ENCODE measurements at regions not wholly inside any gene's neighbourhood (a gene's known extent, or its start where the extent isn't known, plus 50 kb on each side); places are given as distances from the start of the nearest gene placed in this dataset.

GRCh38 chr4:30863021-30863420, 142.9 kb downstream of the PCDH7 start:
- no peak overlapping the region for H3K9ac ChIP-seq (ENCODE audit: low read depth, low read length, poor library complexity, severe bottlenecking)
- no peaks in the 10 kb centered on the region for H3K27me3 ChIP-seq (ENCODE audit: insufficient read depth, low read length, poor library complexity, severe bottlenecking)
- H3K9me2 ChIP-seq (replicated peaks; ENCODE audit: low read depth, low read length), result no peaks in the 10 kb centered on the region
- H2AFZ ChIP-seq (ENCODE audit: low read length), result no peak overlapping the region
- H3K4me3 ChIP-seq (ENCODE audit: low read length, poor library complexity, severe bottlenecking), result no peak overlapping the region
- H3F3A ChIP-seq (ENCODE audit: low read depth), result no peaks in the 10 kb centered on the region
- H3K4me2 ChIP-seq (ENCODE audit: low read depth, low read length, poor library complexity, severe bottlenecking), result no peak overlapping the region
- no peaks in the 10 kb centered on the region for H3K79me2 ChIP-seq (ENCODE audit: insufficient read depth, low read length)
- H4K20me1 ChIP-seq (ENCODE audit: insufficient read depth, low read length, poor library complexity, severe bottlenecking), result no peaks in the 10 kb centered on the region
- H3K9me3 ChIP-seq (ENCODE audit: insufficient read depth, low read depth, low read length), result no peaks in the 10 kb centered on the region
- no peak for TF ChIP-seq EZH2phosphoT487 (IDR thresholded peaks at IDR 0.05; ENCODE audit: borderline replicate concordance)
- TF ChIP-seq CTCF (conservative IDR thresholded peaks at IDR 0.05; ENCODE audit: low read length), result no peak
- no peaks in the 10 kb centered on the region for H3K4me1 ChIP-seq (ENCODE audit: insufficient read depth, low read length, poor library complexity, severe bottlenecking)
- H3K36me3 ChIP-seq (ENCODE audit: insufficient read depth, low read length), result no peaks in the 10 kb centered on the region

GRCh38 chr4:30865691-30866090, 145.5 kb downstream of the PCDH7 start:
- H3K27me3 ChIP-seq (ENCODE audit: insufficient read depth, low read length, poor library complexity, severe bottlenecking), result no peaks in the 10 kb centered on the region
- H3K4me2 ChIP-seq (ENCODE audit: low read depth, low read length, poor library complexity, severe bottlenecking), result no peak overlapping the region
- TF ChIP-seq CTCF (conservative IDR thresholded peaks at IDR 0.05; ENCODE audit: low read length) (no peak), EZH2phosphoT487 (IDR thresholded peaks at IDR 0.05; ENCODE audit: borderline replicate concordance) (no peak)
- H4K20me1 ChIP-seq (ENCODE audit: insufficient read depth, low read length, poor library complexity, severe bottlenecking), result no peaks in the 10 kb centered on the region
- H3K36me3 ChIP-seq (ENCODE audit: insufficient read depth, low read length), result no peaks in the 10 kb centered on the region
- no peaks in the 10 kb centered on the region for H3K4me1 ChIP-seq (ENCODE audit: insufficient read depth, low read length, poor library complexity, severe bottlenecking)
- H3K4me3 ChIP-seq (ENCODE audit: low read length, poor library complexity, severe bottlenecking), result no peak overlapping the region
- H3K9me2 ChIP-seq (replicated peaks; ENCODE audit: low read depth, low read length), result no peaks in the 10 kb centered on the region
- no peaks in the 10 kb centered on the region for H3F3A ChIP-seq (ENCODE audit: low read depth)
- no peaks in the 10 kb centered on the region for H3K79me2 ChIP-seq (ENCODE audit: insufficient read depth, low read length)
- no peaks in the 10 kb centered on the region for H3K9me3 ChIP-seq (ENCODE audit: insufficient read depth, low read depth, low read length)
- H3K9ac ChIP-seq (ENCODE audit: low read depth, low read length, poor library complexity, severe bottlenecking), result no peak overlapping the region
- H2AFZ ChIP-seq (ENCODE audit: low read length), result no peak overlapping the region

- Histone ChIP-seq H3K4me1 (ENCODE audit: insufficient read depth, low read length, poor library complexity, severe bottlenecking) (no peaks in the 10 kb centered on the region), H3K4me3 (ENCODE audit: low read length, poor library complexity, severe bottlenecking) (no peak overlapping the region), H3K79me2 (ENCODE audit: insufficient read depth, low read length) (no peaks in the 10 kb centered on the region), H3K4me2 (ENCODE audit: low read depth, low read length, poor library complexity, severe bottlenecking) (no peak overlapping the region), H3F3A (ENCODE audit: low read depth) (no peaks in the 10 kb centered on the region), H4K20me1 (ENCODE audit: insufficient read depth, low read length, poor library complexity, severe bottlenecking) (no peaks in the 10 kb centered on the region), H3K27me3 (ENCODE audit: insufficient read depth, low read length, poor library complexity, severe bottlenecking) (no peaks in the 10 kb centered on the region), H3K9me3 (ENCODE audit: insufficient read depth, low read depth, low read length) (no peaks in the 10 kb centered on the region), H3K36me3 (ENCODE audit: insufficient read depth, low read length) (no peaks in the 10 kb centered on the region), H2AFZ (ENCODE audit: low read length) (no peak overlapping the region), H3K9me2 (replicated peaks; ENCODE audit: low read depth, low read length) (no peaks in the 10 kb centered on the region), H3K9ac (ENCODE audit: low read depth, low read length, poor library complexity, severe bottlenecking) (no peak overlapping the region)
- no peak for TF ChIP-seq CTCF (conservative IDR thresholded peaks at IDR 0.05; ENCODE audit: low read length)
- TF ChIP-seq EZH2phosphoT487 (IDR thresholded peaks at IDR 0.05; ENCODE audit: borderline replicate concordance), result no peak
Measured at GRCh38 chr4:30866346-30866745, 146.2 kb downstream of the PCDH7 start.

All from Loucy (cell line).